ENCODE measurements at regions not wholly inside any gene's neighbourhood (a gene's known extent, or its start where the extent isn't known, plus 50 kb on each side); places are given as distances from the start of the nearest gene placed in this dataset.

DNA sequence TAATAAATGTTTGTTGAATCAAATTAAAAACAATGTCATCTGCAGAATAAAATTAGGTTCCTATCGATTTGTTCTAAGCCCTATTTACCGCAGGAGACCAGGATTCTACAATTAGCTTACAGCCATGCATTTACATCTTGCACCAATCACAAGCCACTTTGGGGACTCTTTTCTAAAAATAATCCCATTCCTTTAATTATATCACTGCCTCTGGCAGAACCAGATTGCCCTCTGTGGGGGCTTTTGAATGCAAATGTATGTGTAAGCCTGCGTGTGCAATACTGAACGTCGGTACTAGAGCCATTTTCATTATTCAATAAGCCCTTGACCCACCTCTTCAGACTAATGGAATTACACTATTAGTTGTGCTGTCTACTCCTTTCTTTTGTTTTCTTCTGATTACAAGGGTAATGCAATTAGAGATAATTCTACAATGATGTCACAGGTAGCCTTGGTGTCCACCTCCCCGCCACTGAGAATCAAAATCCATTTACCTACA lies 391.3 kb upstream of the XYLT1 start:
- DNase-seq (ENCODE audit: low read depth in 2 of 2) = no peak

DNA sequence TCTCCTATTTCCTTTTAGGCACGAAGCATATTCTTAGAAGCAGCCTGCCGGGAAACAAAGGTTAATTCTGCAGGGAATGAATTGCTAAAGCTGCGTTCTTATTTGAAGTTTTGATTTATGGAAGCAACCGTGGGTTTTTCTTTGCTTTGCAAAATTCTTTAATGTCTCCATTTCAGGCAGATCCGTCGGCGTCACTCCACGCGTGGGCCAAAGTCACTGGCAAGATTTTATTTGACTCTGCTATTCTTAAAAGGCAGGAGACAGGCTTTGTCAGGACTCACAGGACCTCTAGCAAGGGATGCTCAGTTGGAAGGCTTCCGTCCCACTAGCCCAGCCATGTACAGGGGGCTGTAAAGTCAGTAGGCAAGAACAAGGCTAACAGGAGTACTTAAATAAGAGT lies 387.3 kb upstream of the XYLT1 start:
- no peak for DNase-seq (ENCODE audit: low read depth in 2 of 2)

DNA sequence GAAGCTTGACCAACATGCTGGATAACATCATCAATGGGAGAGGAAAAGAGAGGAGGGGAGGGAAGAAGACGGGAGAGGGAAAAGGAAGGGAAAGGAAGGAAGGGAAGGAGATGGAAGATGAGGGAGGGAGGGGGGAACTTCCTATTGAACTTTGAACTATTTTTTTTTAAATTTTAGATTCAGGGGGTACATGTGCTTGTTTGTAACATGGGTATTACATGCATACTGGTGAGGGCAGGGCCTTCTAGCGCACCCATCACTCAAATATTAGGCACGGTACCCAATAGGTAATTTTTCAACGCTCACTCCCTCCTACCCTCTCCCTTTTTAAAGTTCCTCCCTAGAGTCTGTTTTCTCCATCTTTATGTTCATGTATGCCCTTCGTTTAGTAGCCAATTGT lies 383.2 kb upstream of the XYLT1 start:
- DNase-seq (ENCODE audit: low read depth in 2 of 2) = no peak

DNA sequence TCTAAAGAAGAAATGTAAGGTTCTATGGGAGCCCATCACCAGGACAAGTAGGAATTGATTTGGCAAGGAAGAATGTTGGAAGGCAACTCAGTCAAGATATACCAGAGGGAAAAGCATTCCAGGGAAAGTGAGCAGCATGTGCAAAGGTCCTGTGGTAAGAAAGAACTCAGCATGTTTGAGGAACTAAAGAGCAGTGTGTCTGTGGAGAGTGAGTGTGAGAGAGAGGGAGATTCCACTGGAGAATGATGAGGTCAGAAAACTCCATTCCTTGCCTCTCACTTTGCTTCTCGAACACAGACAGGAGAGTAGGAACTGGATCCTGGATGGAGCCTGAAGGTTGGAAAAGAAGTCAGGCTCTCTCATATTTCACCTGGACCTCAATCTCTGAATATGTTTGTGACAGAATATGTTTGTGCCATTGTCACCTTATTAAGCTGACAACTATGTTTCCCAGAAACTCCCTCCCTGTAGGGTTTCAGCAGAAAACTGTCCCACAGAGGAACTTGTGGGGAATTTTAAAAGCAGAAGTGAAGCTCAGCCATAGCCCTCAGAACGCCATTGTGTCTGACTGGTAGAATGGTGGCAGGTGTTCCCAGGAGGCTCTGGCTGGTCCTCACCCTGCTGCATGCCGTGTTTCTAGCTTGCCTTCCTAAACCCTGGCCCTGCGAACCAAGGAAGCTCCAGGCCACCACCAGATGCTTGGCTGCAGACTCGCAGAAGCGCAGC lies 382.4 kb upstream of the XYLT1 start:
- no peak for DNase-seq (ENCODE audit: low read depth in 2 of 2)

GRCh38 chr16:17850581-17851250 lies 380.0 kb upstream of the XYLT1 start:
- DNase-seq (ENCODE audit: low read depth in 2 of 2) = no peak

- no peak for DNase-seq (ENCODE audit: low read depth in 2 of 2)
Observed at GRCh38 chr16:17847234-17847795, 376.6 kb upstream of the XYLT1 start.

DNA sequence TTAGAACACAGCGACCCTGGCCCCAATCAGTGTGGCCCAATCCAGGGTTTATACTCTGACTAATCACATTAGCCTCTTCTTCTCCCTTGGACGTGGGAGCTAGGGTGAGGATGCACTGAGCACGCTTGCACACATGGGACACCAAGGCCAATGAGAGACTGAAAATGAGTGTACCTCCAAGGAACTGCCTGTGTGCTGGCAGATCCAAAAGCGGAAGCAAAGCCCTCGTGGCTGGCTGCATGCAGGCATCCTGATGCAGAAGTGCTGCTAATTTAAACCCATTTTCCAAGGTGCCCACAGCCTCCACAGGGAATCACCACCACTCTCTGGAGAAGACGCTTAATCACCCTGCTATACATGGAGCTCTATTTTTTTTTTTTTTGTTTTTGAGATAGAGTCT lies 375.3 kb upstream of the XYLT1 start:
- no peak for DNase-seq (ENCODE audit: low read depth in 2 of 2)

DNA sequence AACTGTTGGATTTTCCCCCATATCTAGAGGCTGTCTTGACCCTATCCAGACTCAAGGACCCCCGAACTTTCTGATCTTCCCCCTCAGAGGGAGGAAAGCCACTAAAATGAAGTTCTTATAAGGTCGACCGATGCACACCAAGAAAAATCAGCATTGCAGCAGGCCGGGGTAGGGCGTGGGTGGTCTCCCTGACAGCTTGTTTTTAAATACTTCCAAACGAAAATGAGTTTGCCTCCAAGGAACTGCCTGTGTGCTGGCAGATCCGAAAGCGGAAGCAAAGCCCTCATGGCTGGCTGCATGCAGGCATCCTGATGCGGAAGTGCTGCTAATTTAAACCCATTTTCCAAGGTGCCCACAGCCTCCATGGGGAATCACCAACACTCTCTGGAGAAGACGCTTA lies 374.3 kb upstream of the XYLT1 start:
- DNase-seq (ENCODE audit: low read depth in 2 of 2) = no peak

- no peak for DNase-seq (ENCODE audit: low read depth in 2 of 2)
Observed at GRCh38 chr16:17843905-17844304, 373.1 kb upstream of the XYLT1 start.

DNA sequence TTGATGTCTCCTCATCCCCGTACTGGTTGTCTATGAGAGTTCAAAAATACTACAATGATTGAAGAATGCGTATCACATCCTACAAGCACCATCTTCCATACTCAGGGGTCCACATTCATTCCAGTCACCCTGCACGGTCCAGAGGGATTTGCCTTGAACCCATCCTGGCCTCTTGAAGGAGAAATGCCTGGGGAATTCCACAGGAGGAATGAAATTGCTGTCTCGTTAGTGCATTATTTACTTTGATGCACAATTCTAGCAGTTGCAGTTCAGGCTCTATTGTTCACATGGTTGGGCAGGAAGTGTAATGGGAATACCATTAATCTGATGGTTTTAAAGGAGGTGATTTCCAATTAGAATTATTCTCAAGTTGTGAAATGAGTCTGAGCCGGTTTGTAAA lies 369.1 kb upstream of the XYLT1 start:
- DNase-seq (ENCODE audit: low read depth in 2 of 2) = no peak

DNA sequence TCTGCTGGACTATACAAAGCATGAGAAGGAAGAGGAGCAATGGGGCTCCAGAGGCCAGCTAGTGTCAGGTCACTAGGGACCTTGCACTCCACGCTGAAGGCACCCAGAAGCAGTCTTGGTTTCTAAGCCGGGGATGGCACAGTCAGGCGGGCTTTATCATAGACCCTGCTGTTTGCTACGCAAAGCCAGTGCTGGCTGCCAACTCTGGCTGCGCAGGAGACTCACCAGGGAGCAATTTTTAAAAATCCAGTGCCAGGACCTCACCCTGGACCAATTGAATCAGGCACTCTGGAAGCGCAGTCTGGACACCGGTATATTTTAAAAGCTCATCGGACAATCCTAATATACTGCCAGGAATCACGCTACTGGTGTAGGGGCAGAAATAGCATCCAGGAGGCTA lies 368.5 kb upstream of the XYLT1 start:
- no peak for DNase-seq (ENCODE audit: low read depth in 2 of 2)

GRCh38 chr16:17836868-17837602 lies 366.3 kb upstream of the XYLT1 start:
- no peak for DNase-seq (ENCODE audit: low read depth in 2 of 2)

DNA sequence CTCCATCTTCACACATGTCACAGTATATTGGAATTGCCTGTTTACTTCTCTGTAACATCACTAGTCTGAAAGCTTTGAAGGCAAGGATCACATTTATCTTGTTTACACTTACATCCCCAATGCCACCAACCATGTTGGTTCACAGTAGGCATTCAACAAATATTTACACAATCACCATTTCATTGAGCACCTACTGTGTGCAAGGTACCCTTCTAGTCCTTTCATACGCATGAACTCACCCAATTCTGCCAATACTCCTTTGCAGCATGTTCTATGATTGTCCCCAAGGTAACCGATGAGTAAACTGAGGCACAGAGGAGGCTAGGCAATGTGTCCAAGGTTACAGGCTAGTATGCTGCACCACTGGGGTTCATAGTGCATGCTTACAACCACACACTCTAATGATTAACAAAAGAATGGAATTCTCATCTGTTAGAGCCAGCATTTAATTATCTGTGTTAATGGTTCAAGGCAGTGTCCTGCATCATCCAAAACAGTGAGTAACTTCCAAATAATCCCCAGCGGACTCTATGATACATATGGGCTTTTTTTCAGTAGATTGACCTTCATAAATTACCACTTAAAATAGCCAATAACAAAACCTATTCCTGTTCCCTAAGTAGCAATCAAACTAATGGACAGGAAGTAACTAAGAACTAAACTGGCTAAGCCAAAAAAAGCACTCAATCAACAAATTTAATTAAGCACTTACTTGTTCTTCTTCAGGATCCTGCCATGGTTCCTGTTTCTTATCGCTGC lies 364.5 kb upstream of the XYLT1 start:
- no peak for DNase-seq (ENCODE audit: low read depth in 2 of 2)

GRCh38 chr16:17832738-17833137 lies 362.0 kb upstream of the XYLT1 start:
- no peak for DNase-seq (ENCODE audit: low read depth in 2 of 2)

GRCh38 chr16:17831330-17831729 lies 360.6 kb upstream of the XYLT1 start:
- no peak for DNase-seq (ENCODE audit: low read depth in 2 of 2)

GRCh38 chr16:17830651-17831050 lies 359.9 kb upstream of the XYLT1 start:
- no peak for DNase-seq (ENCODE audit: low read depth in 2 of 2)

- DNase-seq (ENCODE audit: low read depth in 2 of 2) = no peak
Observed at GRCh38 chr16:17829811-17830210, 359.1 kb upstream of the XYLT1 start.

- DNase-seq (ENCODE audit: low read depth in 2 of 2) = no peak
Observed at GRCh38 chr16:17828012-17828411, 357.3 kb upstream of the XYLT1 start.

DNA sequence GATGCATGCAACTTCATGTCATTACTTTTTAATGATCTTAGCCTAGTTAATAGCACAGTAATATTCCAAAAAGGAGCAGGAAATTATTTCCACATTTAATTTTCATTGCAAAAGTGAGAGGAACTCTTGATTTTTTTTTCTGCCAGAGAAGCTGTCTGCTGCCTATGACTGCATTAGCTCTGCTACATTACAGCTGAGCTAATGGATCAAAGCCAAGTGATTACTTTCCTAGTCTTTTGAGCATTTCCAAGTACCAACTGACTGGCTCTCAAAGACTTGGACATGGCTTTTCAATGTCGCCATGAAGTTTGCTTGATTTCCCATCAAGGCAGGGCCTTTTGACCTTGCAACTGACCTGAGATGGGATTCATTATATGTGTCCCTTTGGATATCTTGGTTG lies 356.6 kb upstream of the XYLT1 start:
- no peak for DNase-seq (ENCODE audit: low read depth in 2 of 2)

GRCh38 chr16:17817943-17818342 lies 347.2 kb upstream of the XYLT1 start:
- no peak for DNase-seq (ENCODE audit: low read depth in 2 of 2)

- DNase-seq (ENCODE audit: low read depth in 2 of 2) = no peak
Observed at GRCh38 chr16:17817260-17817659, 346.5 kb upstream of the XYLT1 start.

DNA sequence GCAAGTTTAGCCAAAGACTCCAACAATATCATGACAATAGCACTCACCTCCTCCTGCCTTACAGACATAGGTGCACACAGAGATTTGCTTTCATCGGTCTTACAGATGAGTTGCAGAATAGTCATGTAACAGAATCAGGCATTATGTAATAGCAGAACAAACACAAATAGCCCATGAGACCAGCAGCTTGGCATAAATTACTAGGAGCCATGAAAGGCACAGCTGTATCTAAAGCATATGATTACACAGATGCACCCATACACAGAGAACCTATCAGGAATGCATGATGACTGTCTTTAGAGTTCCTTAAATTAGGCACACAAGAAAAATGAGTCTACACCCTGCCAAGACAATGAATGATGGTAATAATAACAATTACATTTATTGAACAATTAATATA lies 342.0 kb upstream of the XYLT1 start:
- no peak for DNase-seq (ENCODE audit: low read depth in 2 of 2)
